ENCODE measurements at regions not wholly inside any gene's neighbourhood (a gene's known extent, or its start where the extent isn't known, plus 50 kb on each side); places are given as distances from the start of the nearest gene placed in this dataset.

DNA sequence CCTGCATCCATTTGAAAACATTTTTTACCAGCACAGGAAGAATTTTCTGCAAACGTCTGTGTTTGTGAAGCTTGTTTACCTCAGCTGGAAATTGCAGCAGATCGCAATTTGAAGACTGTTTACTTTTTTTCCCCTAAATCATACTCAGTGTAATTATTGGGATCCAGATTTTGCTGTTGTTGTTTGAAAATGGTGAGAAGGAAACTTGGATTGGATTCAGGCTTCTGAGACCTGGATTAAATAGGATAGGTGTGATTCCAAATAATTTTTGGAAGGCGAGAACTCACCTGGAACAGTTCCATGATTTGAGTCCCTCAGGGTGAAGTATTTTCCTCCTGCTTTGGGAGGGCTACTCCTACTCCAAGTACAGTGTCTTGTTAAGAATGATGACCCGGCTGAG is 279.8 kb downstream of the STIM2 start:
- TF ChIP-seq, protein P1, sequence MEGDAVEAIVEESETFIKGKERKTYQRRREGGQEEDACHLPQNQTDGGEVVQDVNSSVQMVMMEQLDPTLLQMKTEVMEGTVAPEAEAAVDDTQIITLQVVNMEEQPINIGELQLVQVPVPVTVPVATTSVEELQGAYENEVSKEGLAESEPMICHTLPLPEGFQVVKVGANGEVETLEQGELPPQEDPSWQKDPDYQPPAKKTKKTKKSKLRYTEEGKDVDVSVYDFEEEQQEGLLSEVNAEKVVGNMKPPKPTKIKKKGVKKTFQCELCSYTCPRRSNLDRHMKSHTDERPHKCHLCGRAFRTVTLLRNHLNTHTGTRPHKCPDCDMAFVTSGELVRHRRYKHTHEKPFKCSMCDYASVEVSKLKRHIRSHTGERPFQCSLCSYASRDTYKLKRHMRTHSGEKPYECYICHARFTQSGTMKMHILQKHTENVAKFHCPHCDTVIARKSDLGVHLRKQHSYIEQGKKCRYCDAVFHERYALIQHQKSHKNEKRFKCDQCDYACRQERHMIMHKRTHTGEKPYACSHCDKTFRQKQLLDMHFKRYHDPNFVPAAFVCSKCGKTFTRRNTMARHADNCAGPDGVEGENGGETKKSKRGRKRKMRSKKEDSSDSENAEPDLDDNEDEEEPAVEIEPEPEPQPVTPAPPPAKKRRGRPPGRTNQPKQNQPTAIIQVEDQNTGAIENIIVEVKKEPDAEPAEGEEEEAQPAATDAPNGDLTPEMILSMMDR (IDR thresholded peaks at IDR 0.05; ENCODE audit: low read depth, low read length) = no peak
- H3K4me3 ChIP-seq (ENCODE audit: low read depth, low read length) = no peak overlapping the region

DNA sequence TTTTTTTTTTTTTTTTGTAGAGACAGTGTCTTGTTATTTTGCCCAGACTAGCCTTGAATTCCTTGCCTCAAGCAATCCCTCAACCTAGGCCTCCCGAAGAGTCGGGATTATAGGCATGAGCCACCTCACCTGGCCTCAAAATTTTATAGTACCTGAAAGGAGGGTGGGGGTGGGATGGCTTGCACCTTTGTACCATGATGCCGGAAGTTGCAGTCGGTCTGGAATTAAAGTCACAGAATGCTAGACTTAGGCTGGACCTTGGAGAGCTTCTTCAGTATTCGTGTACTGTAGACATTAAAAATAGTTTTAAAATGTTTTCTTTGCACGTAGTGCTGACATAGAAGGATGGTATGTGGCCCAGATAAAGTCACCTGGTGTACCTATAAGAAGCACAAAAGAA is 280.9 kb downstream of the STIM2 start:
- TF ChIP-seq, protein P1 (IDR thresholded peaks at IDR 0.05; ENCODE audit: low read depth, low read length) = no peak
- no peak overlapping the region for H3K4me3 ChIP-seq (ENCODE audit: low read depth, low read length)

DNA sequence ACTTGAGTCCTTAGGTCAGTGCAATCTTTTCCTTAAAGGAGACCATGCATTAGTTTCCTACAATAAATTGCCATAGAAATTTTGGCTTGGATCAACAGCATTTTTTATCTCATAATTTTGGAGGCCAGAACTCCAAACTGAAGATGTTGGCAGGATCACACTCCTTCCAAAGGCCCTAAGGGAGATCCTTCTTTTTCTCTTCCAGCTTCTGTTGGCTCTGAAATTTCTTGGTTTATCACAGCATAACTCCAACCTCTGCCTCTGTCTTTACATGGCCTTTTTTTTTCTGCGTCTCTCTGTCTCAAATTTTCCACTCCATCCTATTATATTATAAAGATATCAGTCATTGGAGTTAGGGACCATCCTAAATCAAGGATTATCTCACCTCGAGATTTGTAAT is 282.2 kb downstream of the STIM2 start:
- TF ChIP-seq, protein P1 (IDR thresholded peaks at IDR 0.05; ENCODE audit: low read depth, low read length) = no peak
- H3K4me3 ChIP-seq (ENCODE audit: low read depth, low read length) = no peak overlapping the region

DNA sequence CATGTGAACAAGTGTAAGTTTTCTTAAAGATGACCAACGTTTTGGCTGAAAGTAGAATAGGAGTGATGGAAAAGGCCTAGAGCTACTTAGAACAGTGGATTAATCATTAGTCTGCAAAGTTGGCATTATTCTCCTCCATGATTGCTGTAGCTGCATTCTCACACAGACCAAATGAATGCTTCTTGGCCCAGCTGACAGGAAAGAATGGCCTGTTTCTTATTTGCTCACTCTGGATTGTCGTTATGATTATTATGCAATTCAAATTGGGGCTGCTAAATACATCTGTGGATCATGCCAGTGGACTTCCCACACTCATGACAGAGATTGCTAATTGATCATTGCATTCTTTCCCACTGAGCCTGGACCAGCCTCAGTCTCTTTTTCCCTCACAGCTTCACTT is 285.0 kb downstream of the STIM2 start:
- TF ChIP-seq, protein P1 (IDR thresholded peaks at IDR 0.05; ENCODE audit: low read depth, low read length) = no peak
- H3K4me3 ChIP-seq (ENCODE audit: low read depth, low read length) = no peak overlapping the region

DNA sequence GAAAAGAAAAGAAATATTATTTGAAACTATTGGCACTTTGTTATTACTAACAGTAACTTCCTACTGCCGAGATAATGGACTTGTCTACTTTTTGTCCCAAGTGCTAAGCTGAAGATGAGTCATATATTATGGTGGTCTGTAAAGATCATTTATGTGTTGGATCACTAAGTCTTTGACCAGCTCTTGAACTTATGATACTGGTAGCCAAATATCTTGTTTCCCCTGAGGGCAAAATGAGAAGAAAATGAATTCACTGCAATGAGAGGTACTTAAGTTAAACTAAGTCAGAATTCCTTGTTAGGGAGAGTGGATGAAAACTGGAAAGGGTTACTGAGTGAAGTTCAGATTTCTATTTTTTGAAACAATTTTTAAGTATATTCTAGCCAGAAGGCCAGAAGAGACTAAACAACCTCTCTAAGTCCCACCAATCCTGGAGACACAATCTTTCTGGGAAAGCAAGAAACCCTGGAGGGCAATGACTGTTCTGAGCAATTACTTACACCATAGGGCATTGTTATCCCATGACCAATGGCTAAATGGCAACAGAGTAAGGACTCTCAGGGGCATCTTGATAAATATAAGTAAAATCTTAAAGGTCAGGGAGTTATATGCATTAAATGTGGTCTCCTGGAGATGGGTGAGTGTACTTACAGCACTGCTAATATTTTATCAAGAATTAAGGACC is 287.7 kb downstream of the STIM2 start:
- H3K4me3 ChIP-seq (ENCODE audit: low read depth, low read length) = no peak overlapping the region
- TF ChIP-seq, protein P1 (IDR thresholded peaks at IDR 0.05; ENCODE audit: low read depth, low read length) = no peak

DNA sequence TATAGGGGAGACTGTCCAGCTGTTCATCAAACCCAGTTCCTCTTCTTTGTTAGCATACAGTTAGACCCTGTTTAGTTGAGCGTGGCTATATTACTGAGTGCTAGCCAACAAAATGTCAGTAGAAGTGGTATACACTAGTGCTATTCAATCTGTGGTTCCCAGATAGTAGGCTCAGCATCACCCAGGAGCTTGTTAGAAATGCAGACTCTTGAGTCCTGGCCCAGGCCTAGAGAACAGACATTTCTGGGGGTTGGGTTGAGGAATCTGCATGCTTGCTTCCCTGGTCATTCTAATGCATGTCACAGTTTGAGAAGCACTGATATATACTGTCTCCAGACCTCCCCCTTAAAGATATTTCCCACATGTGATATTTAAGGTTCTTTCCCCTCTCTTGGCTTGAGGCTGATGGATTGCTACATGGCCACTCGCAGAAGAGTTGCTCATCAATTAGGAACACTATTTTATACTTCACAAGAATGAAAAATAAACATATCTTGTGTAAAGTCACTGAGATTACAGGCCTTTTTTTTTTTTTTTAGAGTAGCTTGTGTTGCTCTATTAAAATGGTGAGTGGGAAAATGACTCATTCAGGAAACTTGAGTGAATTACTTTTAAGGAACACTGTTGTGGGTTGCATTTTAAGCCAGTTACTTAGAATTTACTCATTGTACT is 289.0 kb downstream of the STIM2 start:
- no peak overlapping the region for H3K4me3 ChIP-seq (ENCODE audit: low read depth, low read length)
- TF ChIP-seq, protein P1 (IDR thresholded peaks at IDR 0.05; ENCODE audit: low read depth, low read length) = no peak

DNA sequence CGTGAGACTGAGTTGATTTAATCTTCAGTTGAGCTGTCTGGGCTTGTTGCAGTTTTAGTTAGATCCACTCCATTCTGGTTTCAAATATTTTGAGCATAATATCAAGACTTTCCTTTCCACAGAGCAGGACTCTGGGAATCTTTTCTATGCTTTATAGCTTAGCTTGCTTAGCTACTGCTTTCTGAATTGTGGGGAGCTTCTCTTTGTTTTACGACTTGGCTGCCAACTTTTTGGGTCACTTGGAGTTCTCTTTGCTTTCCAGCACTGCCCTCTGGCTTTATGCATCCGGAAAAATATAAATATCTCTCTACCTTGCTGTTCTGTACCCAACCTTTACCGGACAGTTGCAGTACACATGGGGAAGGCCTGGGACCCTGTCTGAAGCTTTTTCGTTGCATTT is 292.1 kb downstream of the STIM2 start:
- TF ChIP-seq, protein P1 (IDR thresholded peaks at IDR 0.05; ENCODE audit: low read depth, low read length) = no peak
- no peak overlapping the region for H3K4me3 ChIP-seq (ENCODE audit: low read depth, low read length)

All from WI38 (cell line).